HG03064 (cell line): ENCODE measurements at regions not wholly inside any gene's neighbourhood (a gene's known extent, or its start where the extent isn't known, plus 50 kb on each side); places are given as distances from the start of the nearest gene placed in this dataset.

Source experiments
- ATAC-seq: cut with Tn5 transposase; IDR thresholded peaks from one replicate; pipeline ENCODE4 v1.9.1; 2021; ENCODE audit warnings: low read depth; ENCODE audit not compliant: unreplicated experiment

DNA sequence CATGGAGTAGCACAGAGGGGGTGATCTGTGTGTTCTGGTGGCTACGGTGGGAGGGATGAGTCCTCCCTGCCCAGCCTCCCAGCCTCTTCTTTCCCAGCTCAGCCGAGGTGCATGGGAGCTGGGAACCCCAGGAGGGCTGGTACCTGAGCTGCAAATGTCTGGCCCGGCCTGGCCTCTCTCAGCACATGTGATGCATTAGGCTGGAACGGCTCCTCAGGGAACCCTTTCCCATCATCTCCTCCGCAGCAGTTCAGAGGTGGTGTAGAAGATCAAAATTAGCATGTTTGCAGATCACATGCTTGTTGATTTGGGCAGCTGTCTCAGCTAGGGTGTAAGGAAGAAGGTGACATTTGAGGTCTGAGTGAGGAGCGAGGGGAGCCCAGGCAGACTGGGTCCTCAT lies 126.6 kb downstream of the EMX2 start:
- no peak for ATAC-seq

DNA sequence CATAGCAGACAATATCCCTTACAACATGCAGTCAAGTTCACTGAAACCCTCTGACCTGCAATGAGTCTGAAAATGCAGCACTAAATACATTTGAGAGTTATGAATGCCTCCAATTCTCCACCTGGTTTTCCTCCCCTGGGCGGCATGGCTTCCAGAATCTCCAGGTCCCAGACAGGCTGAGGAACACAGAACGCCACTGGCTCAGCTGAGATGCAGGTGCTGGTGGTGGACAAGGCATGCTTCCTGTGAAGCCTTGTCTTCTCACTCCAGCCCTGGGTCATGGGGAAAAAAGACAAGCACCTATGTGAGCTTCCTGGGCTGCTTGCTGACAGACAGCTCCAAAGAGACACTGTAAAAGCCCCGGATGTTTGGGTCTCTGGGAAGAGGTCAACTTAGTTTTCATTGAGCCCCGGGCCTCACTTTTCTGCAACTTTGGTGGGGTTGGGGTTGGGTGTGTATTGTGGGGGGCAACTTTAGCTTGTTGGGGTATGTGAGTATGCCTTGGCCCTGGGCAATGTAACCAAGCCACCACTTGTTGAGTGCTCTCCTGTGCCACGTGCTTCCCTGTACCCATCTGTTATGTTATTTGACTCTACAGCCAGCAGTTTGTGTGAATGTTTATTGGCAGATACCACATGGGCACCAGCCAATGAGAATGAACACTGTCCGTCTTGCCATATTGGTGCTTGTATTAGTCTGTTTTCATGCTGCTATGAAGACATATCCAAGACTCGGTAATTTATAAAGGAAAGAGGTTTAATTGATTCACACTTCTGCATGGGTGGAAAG lies 127.8 kb downstream of the EMX2 start:
- no peak for ATAC-seq

DNA sequence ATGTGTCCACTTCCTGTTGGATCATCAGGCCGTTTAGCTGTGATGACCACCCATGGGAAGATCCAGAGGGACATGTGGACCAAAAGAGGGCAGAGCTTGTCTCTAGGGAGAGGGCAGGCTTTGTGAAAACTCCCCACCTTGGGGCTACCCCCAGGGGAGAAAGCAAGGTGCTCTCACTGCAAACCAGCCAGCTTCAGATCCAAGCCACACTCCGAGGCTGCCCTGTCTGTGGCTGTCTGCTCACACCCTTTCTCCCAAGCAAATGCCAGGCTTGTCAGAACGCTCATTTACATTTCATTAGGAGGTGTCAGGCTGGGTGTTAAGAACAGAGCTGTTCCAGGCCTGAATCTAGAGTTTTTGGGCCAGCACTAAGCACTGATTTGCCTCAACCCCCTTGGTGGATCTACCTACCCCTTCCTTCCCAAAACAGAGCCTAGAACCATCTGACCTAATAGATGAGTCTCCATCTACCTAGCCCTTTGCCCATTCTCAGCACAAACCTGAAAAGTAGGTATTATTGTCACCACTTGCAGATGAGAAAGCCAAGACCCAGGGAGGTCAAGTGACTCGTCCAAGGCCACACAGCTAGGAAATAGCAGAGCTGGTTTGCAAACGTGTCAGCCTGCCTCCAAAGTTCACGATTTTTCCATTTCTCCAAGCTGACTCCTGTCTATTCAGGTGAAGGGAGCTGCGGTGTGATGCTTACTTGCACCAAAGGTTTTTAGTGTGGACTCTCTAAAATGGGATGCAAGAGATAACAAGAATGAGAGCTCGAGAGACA lies 130.9 kb downstream of the EMX2 start:
- ATAC-seq, result no peak

DNA sequence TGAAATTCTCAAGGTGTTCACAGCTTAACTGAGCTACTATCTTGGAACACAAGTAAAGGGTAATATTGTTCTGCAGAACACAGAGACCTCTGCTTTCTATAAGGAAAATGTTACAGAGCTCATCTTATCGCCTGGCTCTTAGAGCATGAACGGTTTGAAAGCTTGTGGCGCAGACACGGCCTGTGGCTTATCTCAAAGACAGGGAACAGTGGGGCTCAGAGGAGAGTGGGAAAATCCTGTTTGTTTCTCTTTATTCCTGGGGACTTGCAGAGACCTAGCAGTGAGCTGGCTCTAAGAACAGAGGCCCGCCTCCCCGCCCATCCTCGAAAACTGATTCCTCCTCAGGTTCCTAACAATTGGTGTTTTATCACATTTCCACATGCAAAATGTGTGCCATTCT lies 131.7 kb downstream of the EMX2 start:
- no peak for ATAC-seq

DNA sequence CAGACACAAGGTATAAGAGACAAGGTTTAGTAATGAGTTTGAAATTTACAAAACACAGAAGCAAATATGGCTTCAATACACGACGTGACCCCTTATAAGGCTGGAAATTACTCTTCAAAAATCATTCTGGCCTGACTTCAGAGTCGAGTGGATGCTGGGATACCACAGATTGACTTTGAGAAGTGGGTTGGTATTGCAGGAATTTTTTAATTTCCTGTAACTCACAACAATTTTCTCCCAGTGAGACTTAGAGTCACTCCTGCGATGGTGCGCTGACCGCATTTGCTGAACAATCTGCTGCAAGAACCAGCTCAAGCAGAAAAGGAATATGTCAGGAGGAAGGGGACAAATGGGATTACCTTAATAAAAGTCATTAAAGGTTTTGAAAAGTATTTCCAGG lies 132.1 kb downstream of the EMX2 start:
- no peak for ATAC-seq

DNA sequence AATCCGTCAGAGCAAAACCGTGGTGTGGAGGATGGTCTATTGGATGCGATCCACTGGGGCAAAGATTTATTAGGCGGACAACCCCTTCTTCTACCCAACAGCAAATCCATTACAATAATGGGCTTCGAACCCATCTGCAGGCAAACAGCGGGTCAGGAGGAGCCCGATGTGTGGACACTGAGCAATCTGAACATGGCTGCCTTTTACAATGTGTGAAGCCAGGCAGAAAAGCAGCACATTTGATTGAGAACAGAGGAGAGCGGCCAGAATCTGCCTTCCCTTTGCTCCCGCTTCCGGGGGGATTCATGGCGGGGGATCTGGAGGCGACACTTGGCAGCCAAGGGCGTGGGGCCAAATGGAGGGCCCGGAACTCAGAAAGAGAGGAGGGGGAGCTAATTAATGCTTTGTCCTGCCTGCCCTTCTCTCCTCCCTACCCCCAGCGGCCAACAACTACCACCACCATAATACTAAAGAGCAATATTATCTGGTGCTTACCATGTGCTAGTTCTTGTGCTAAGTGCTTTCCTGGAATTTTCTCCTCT lies 133.0 kb downstream of the EMX2 start:
- no peak for ATAC-seq

DNA sequence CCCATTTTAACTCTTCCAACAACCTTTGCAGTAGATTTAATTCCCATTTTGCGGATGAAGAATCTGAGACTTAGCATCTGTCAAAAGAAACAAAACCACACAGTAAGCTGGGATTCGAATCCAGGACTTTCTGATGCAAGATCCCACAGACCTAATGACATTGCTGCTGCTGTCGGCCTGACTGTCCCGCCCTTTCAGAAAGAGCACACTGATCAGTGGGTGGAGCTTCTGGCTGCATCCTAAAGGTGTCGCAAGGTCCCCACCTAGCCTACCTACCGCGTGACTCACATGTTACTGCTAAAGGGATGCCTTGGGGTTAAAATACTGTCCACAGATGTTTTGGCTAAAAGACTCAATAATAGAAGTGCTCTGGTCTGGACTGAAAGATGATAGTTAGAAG lies 134.7 kb downstream of the EMX2 start:
- no peak for ATAC-seq

DNA sequence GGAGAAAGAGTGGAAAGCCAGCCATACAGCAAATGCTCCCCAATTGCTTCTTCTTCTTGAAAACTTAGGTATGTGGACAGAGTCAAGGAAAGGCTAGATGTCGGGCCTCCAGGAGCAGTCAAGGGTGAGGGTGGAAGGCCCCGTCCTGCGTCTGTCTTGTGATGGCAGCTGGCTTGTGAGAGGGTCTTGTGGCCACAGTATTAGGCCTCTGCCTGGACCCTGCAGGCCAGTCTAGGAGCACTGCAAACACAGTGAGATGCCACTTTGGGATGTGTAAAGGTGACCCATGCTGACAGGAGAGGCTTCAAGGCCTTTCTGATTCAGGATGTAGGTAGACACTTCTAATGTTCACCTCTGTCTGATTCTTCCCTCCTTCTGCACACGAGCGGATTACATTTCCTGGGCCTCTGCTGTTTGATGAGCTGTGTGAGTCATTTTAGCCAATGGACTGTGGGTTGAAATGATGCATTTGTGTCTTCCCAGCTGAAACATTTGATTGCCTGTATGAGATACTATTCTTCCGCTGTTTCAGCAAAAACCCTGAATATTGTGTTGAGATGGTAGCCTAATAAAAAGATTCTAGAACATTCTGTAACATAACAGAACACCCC lies 135.4 kb downstream of the EMX2 start:
- ATAC-seq, result no peak

DNA sequence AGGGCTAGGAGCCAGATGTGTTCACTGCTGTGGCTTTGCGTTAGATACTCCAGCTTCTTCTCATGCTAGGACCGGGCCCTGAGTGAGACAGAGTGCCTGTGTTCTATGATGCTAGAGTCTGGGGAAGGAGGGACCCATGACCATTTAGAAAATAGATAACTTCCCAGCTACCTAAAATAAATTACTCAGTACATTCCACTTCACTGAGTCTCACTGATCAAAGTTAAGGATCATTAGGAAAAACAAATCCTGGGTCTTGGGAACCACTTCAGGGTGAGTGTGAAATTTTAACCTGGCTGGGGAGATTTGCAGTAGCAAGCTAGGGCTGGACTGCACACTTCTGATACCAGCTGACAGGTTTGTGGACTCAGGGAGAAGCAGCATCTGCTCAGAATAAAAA lies 138.1 kb downstream of the EMX2 start:
- no peak for ATAC-seq

DNA sequence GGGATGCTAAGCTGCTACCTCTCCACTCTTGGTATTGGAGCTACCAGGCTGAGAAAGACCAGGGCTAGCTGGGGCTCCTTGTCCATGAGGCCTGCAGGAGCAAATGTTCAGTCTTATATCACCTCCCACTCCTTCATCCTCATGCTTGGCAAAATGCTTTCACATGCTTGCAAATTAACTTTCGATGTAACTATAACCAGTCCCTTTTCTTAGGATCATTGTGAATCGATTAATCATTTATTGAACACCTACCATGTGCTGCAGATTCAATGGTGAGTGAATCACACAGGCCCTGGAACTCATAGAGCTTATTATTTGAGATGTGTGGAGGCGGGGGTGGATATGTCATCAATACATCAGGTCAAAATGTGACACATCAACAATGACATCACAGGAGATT lies 138.6 kb downstream of the EMX2 start:
- ATAC-seq, result no peak

DNA sequence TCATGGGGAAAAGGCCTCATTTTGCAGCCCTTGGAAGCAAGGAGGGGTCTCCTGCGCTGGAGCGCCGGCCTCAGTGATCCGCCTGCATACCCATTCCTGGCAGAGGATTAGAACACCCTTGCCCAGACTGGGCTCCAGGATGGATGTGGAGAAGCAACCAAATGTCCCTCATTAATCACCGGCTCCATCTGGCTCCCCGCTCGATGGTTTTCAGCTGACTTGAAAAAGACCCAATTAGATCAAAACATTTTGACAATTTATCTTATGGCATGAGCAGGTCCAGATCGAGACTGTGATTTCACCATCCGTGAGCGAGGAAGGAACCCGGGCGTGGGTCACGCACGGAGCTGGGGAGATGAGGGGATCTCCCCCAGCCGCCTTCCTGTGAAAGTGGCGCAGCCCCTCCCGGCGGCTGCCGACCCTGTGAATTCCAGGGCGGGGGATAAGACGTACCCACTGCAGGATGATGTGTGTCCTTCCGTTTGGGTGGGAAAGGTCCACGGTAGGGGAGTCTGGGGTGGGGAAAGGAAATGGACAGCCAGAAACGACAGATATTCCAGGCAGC lies 141.6 kb downstream of the EMX2 start:
- no peak for ATAC-seq

DNA sequence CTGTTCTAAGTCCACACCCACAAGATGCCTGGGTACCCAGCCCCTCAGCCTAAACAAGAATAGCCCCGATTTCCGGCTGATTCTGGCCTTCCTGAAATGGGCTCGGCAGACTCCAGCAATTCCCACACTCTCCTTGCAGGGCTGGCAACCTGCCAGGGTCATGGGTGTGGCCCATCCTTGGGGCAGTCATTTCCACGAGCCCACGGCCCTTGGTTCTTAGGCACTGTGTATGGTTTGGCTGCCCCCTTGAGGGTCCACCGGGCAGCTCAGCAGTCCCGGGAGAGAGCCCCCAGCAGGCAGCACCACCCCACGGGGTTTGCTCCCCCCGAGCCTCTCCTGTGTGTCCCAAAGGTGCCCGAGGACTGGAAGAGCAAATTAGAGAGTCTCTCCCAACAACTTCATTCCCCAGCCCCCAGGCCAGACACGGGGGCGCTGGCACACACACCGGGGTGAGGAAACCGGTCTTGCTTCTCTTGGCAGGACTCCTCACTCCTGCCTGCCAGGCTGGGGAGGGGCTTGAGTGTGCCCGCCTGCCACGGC lies 142.2 kb downstream of the EMX2 start:
- no peak for ATAC-seq

DNA sequence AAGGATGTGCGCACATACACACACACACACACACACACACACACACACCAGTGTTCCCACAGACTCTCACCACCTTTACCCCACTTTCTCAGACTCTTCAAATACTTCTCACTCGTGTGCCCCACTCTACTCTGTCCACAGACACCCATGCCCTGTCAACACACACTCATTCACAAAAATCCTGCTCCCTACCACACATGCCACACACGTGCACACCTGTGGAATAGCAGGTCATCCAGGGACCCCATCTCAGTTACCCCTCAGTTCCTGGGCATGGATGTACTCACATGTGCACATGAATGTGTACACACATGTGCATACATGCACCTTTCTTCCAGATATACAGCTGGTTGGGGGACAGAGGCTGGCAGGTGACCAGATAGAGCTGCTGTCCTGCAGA lies 142.9 kb downstream of the EMX2 start:
- ATAC-seq, result no peak

DNA sequence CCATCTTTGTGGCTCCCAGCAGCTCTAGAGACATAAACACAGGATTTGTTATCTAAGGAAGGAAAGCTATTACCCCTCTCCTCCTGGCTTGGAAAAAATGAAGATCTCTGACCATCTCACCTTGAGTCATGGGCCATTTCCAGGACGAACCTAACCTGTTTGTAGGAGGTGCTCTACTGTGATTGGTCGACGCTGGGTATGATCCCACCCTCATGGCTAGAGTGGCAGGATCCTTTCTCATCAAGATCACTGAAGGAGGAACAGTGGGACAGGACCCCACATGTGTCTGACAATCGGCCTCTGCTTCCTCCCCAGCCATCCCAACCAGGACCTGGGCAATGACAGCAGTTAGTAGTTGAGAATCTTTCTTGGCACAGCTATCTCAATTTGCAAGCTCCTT lies 144.1 kb downstream of the EMX2 start:
- no peak for ATAC-seq

DNA sequence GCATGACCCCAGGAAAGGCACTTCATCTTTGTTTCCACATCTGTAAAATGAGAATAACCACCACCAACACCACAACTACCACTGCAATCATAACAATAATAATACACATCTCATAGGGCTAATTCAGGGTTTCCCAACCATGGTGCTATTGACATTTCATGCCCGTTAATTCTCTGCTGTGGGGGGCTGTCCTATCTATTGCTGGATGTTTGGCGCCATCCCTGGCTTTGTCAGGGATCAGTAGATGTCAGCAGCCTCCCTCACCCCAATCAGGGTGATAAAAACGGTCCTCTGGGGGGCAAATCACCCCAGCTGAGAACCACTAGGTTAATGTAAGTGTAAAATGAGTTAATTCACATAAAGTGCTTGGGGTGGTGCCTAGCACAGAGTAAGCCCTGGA lies 145.8 kb downstream of the EMX2 start:
- no peak for ATAC-seq

DNA sequence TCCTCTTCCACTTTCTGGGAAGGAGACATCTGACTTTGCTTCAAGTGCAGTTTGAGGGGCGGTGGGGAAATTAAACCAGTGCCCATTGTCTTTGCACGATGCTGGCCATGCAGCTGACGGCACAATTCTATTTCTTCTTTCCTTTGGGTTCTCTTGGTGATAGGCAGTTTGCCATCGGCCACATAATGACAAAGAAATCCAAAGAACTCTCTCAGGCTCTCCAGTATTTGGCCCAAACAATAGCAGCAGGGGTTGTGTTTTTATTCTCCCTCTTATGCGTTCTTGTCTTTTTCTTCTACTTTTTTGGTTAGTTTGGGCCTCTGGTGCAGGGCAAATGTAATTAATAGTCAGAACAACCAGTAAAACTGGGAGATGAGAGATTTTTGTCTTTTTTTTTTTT lies 147.0 kb downstream of the EMX2 start:
- ATAC-seq, result no peak

DNA sequence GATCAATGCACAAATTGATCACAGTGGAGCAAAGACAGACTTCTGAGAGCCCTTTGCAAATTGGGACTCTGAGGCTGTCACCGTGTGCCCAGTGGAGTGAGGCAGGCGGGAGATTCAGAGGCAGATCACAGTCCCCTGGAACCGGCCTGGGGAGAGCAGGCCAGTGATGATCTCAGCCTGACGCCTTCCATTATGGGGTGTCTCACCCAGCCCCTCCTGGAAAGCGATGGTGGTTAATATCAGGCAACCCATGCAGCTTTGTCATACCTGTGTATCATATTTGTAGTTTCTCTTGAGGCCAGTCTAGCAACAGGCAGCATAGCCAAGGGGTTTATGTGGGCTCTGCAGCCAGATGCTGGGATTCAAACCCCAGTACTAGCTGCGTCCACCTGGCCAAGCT lies 147.8 kb downstream of the EMX2 start:
- ATAC-seq, result no peak

DNA sequence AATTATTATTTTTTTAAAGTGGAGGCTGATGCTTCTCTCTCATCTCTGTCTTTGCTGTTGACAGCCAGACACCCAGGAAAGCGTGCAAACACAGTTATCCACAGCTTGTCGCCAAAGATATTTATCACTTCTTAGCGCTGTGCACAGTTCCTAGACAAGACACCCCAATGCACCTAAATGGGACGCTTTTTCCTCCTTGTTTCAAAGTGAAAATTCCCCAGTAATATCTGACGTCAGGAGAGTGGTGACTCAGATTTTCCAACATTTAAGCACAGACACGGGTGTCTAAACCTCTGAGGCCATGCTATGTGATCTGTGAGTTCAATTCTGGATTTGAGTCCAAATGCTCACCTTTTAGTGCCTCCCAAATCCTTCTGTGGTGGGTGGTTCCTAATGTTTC lies 151.6 kb downstream of the EMX2 start:
- ATAC-seq, result no peak

DNA sequence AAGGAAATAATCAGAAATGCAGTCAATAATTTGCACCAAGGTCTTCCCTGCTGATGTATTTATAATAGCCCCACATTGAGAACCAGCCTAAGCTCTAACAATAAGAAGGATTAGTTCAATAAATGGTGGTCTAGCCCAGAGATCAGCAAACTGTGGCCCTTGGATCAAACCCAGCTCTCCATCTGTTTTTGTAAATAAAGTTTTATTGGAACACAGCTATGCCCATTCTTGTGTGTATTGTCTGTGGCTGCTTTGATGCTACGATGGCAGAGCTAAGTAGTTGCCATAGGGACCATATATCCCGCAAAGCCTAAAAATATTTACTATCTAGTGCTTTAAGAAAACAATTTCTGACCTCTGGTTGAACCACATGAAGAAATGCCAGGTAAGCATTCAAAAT lies 154.9 kb downstream of the EMX2 start:
- ATAC-seq, result no peak

DNA sequence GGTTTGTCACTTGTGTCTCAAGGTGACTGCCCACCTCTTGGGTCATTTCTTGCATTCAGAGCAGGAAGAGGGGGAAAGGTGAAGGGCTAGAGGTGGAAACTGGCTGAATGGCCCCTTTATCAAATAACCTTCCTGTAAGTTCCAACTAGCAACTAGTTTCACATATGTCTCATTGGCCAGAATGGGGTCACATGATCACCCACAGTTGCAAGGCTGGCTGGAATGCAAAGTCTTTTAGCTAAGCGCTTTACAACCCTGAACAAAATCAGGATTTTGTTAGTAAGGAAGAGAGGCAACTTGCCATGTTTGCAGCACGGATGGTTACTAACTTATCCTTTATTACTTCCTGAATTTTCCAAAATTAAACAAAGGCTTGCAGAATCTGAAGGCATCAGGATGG lies 156.3 kb downstream of the EMX2 start:
- no peak for ATAC-seq
